HG03457 (cell line): ENCODE measurements at regions not wholly inside any gene's neighbourhood (a gene's known extent, or its start where the extent isn't known, plus 50 kb on each side); places are given as distances from the start of the nearest gene placed in this dataset.

Source experiments
- ATAC-seq: cut with Tn5 transposase; IDR thresholded peaks from one replicate; pipeline ENCODE4 v1.9.1; 2021; ENCODE audit warnings: moderate number of reproducible peaks; ENCODE audit not compliant: unreplicated experiment

DNA sequence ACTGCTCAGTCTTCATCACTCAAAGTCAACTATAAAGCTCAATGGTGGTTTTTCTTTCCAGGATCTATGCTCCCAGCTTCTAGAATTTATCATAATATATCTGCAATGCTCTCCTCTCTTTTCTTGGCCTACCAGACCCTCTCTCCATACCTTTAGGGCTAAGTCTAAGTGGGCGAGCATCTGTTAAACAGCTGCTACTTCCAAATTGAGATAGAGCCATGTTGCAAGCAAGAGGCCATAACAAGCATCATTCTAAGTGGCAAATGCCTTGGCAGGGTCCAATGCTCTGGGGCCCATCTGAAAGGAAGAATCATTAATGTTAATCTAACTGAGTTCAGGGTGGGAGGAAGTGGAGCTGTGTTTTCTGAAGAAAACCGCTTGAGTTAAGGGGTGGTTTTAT lies 324.0 kb downstream of the TLR4 start:
- ATAC-seq = no peak

DNA sequence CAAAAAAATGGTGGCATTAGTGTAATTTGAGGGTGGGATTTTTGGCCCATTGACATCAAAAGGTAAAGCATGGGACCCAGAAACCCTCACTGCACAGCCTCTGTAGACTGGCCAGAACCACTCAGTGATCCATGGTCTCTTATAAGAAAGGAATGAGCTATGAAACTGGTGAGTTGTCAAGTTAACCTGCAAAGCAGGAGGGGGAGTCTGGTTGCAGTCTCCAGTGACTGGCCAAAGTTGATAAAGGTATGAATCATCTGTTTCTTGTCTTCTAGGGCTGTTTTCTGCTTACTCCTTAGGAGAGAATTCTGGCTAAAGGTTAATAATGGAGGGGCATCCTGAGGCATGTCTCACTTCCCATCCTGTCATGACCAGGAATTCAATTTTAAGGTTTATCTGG lies 325.2 kb downstream of the TLR4 start:
- ATAC-seq = no peak

DNA sequence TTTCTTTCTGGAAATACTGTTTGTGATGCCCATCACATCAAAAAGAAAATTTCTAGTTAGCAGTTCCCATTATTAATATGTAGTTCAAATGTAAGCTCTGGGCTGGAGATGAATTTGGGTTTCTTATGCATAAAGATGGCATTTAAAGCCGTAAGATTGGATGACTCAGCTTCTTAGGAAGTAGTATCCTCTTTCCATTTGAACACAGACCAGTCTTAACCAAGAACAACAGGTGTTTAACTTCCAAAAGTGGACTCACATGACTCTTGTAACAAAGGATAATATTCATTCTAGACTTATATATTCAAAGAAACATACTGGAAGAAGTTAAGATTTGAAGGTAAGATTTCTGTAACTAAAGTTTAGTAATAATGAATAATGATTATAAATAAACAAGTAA lies 330.5 kb downstream of the TLR4 start:
- ATAC-seq = no peak

DNA sequence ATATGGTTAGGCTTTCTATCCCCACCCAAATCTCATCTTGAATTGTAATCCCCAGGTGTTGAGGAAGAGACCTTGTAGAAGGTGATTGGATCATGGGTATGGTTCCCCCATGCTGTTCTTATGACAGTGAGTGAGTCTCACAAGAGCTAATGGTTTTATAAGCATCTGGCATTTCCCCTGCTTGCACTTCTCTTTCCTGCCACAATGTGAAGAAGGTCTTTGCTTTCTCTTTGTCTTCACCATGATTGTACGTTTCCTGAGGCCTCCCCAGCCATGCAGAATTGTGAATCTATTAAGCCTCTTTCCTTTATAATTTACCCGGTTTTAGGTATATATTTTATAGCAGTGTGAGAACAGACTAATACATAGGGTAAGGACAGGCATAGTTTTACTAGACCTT lies 334.5 kb downstream of the TLR4 start:
- no peak for ATAC-seq

DNA sequence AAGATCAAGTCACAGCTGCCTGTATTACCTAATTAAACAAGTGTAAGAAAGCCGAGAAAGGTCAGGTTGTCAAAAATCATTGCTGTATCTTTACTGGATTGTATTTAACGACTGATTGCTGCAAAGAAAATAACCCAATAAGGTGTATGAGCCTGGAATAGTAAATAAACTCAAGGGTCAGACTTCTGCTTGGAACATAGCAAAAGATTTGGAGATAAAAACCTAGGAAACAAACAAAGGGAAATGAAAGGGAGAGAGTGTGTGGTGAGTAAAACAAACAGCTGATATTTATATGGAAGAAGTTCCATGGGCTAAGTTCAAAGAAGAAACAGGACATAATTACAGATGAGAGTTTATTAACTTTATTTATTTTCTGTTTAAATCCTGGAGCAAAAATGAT lies 354.0 kb downstream of the TLR4 start:
- no peak for ATAC-seq

DNA sequence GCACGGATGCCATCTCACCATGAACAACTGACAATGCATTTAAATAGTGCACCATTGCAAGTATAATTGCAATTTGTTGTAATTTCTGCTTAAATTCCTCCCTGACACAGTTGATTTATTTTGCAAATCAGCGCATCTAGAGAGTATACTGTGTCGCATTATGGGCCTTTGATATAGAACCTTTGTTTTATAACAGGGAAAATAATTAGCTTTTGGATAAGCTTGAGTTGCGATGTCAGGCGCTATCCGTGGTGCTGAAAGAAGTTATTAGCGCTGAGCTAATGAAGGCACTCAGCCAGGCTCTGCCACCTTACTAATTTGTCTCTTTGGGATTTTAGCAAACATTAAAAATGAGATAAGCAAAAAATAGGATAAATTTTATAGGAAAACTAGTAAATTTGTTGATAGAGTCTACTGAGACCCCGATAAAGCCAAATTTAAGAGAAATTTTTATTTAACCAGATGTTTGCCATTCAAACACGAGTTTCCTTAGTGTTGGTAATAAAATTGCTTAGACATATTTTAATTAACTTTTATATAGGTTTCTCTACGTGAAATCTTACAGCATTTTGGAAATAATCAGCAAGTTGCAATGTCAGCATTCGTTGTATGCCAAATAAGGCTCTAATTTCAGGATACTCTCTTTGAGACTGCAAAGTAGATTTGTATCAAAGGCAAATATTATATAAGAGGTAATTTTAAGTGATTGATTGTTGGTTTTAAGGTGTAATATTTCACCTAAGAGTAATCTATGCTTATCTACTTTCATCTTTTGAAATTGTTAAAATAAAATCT lies 355.5 kb downstream of the TLR4 start:
- ATAC-seq = no peak

DNA sequence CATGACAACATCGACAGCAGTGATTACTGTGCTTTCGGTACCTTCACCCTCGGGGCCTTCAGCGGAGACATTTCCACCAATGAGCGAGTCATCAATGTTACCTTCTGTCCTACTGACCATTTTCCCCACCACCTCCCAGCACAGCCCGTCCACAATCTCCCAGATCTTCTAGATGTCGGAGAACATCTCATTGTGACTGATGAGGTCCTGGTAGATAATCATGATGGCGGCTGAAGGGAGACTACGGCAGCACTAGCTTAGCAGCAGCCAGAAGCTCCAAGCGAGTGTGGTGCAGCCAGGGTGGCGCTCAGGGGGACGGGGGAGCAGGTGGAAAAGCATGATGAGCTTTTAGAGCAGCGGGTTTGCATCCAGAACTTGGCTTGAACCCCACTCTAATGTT lies 379.0 kb downstream of the TLR4 start:
- no peak for ATAC-seq

DNA sequence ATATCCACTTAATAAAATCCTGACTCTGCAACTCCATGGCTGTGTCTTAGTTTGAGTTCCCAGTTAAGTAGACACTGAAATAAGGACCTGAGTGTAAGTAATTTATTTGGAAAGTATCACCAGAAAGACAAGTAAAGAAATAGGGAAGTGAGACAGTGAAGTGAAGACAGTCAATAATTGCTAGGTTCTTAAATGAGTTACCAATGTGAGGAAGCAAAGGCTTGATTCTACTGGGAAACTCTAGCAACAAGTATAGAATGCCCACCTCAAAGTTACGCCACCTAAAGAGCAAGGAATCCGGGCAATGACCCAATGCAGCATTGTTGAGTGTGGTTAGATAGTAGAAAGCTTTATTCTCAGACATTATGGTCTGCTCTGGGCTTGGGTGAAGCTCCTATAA lies 383.9 kb downstream of the TLR4 start:
- peak; percentile 90 for ATAC-seq

DNA sequence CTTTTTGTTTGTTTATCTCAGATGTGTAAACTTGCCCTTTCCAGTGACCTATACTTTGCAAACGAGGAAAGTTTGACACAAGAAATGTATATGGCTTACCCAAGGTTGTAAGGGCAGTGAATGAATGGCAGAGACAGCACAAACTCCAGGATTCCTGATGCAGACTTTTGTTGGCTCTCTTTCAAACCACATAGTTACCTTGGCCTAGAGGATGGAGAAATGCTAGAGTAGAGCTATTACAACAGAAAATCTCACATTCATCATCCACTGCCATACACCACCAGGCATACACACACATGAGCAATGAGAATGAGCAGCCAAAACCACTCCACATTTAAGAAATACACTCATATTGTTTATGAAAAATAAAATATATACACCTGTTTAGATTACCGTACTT lies 387.0 kb downstream of the TLR4 start:
- no peak for ATAC-seq

DNA sequence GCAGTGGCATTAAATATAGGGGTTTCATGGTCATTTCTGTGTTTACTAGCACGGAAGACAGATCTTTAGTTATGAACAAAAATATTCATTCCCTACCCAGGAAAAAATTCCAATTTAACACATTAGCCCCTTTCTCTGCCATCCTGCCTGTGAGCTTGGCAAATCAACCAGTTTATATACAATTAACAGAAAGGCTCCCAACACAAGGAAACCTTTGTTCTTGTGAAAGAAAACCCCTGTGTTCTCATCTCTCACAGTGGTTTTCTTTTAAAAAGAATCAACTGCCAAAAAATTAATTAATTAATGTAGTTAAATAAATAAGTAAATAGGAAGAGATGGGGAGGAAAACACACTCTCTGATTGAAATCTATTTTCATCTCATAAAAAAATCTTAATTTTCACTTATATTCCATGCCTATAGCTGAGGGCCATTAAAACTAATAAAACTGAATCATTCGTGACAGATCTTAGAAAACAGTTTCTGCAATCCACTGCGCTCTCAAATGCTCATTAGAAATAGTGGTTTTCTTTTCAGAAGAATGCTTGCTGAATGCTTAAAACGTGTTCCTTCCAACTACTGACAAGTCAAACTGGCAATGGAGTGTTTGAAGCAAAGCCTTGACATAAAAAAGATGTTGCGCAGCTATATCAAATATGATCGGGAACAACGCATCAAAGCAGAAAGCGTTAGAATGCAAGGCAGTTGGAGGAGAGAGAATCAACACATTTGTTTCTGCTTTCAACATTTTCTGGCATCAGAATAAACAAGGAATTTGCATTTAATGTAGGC lies 387.7 kb downstream of the TLR4 start:
- ATAC-seq = no peak

DNA sequence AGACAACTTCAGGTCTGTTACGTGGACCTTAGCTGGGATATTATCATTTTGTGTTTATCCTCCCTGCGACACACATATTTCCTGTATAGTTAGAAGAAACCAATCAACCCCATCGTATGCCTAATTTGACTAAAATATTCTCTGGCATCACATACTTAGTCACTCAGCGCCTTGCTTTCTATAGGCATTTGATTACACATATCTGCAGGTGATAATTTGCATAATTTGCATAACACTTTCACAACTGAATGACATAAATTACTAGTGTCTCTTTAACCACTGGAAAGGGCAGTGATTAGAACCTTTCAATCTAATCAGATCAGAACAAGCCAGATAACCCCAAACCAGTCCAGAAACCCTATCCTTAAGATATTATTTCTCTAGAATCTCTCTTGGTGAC lies 390.2 kb downstream of the TLR4 start:
- no peak for ATAC-seq

DNA sequence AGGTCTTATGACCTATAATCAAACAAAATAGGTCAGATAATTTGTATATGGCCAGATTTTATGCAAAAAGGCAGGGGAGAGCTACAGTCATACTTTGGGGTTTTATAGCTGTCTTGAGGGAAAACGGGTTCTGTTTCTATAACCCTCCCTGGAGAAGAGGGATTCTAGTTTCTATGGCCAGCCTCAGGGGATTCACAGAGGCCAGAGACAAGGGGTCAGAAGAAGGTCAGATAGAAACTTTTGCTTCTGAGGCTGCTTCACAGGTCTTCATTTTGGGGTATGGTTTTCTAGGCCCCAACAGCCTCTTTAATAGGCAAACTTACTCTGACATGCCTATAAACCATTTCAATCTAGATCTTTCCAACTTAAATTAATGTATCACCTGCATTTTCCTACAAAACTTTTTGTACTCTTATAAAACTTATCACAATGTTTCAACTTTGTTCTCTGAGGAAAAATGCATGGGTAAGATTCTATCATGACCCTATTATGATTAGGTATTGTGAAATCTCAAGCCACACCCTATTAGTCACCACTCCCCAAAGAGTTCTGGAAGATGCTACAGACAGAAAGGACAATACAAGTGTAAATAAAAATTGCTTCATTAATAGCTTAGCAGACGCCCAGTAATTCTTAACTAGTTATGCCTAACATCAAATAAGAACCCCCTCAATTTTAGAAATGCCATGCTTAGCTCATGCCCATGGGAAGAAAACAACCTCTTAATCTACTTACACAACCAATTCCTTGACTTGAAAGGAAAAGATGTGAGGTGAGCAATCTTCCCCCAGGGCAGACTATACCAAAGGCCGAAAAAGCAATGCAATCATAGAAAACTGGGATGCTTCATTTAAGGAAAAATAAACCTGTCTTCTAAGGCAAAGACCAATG lies 396.6 kb downstream of the TLR4 start:
- ATAC-seq = no peak

DNA sequence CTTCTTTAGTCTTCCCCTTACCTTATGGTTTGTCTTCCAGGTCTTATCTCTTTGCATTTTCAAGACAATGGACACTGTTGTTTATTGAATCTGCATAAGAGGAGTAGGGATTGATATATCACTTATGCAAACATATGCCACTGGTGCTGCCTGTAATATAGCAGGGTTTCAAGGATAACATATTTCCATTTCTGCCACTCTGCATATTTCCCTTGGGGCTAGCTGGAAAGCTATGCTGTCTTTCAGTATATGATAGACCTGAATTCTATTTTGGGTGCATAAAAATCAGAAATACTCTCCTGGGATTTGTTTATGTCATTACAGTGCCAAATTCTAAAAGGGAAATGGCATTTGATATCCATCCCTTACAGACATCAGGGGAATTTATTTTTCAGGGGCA lies 400.2 kb downstream of the TLR4 start:
- no peak for ATAC-seq

DNA sequence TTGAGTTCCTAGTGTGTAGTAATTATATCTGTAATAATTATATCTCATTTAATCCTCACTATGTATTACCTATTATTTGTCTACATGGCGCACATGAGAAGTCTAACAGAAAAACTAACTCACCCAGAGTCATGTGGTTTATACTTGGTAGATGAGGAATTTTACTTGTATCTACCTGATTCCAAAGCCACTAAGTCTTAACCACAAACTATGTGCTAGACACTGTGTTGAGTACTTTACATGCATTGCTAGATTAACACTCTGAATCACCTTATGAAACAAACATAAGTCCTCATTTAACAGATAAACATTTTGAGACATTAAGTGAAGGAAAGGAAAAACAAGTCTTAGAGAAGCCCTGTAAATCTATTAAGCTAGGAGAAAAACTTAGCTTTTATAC lies 404.8 kb downstream of the TLR4 start:
- no peak for ATAC-seq

DNA sequence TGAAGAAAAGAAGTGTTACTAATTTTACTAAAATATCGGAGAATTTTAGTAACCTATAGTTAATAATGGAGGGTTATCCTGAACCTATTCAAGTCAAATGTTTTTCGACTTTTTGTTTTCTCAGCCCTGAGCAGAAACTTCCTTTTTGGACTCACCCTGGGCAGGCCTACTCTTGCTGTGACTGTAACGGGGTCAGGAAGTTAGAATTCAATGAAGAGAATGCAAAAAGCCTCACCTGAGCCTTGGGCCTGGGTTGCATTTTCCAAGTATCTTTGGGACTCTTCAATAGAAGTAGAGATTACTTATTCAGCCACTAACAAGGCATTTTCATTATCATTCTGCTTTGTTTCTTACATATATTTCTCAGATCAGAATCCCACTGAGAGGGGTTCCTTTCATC lies 405.3 kb downstream of the TLR4 start:
- ATAC-seq = no peak

DNA sequence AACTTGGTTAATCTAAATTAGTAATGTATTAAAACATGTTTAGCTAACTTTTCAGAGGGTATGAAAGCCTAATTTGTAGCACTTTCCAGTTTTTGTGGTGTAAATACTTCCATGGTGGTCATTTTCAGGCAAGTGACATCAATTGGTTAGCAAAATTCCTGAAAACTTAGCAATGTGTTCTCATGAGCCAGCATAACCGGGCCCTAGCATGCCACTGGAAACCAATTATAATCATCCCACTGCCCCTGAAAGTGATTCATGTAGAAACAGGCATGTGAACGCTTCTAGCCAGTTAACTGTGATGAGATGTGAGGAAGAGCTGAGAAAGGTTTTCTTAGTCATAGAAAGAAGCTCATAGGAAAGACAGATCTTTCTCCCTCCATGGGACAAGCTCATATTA lies 417.2 kb downstream of the TLR4 start:
- ATAC-seq = no peak

DNA sequence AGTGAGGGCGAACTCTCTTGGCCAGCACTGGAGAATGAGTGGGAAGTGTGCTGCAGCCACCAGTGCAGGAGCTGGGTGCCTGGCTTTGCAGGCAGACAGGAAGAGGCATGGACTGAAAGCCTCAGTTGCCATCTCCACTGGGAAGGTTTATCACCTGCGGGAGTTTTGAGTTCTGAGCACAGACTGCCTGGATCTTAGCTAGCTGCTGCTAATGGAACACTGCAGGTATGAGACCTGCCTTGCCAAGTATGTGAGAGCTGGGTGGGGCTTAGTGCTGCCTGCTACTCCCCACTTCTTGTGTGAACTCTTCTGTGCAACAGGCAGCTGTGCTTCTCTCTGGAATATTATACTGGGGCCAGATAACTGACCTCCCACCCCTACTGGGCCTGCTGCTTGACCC lies 424.1 kb downstream of the TLR4 start:
- ATAC-seq = no peak

DNA sequence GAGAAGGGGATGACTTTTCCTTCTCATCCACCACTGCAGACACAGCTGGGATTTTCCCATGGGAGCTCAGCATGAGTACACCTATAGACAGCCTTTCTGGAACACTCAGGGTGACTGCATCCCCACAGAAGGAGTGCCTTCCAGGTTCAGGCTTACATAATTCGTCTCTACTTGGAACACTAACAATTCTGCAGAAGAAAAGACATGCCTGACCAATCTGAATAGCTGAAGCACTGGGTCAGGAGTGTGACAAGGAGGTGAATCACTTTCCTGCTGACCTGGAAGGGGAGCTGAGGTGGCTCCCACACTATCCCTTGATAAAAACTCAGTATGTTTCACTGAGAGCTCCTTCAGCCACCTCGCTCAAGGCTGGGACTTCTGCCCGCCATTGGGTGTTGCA lies 425.3 kb downstream of the TLR4 start:
- no peak for ATAC-seq

DNA sequence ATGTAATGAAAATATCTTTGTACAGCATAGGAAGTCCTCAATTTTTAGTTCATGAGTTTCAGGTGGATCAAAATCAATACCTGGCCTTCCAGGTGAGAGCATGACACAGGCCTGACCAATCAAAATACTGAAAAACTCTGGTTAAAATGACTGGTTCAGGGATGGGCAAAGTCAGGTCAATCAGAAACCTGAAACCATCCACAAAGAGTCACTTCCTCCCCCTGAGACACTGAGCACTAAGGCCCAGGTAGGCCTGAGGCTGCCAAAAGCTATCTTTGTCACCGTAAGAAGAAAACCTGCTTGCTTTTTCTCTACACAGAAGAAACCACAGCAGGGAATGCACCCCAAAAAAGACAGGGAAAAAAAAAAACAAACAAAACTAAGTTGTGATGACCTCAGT lies 444.8 kb downstream of the TLR4 start:
- ATAC-seq = no peak

DNA sequence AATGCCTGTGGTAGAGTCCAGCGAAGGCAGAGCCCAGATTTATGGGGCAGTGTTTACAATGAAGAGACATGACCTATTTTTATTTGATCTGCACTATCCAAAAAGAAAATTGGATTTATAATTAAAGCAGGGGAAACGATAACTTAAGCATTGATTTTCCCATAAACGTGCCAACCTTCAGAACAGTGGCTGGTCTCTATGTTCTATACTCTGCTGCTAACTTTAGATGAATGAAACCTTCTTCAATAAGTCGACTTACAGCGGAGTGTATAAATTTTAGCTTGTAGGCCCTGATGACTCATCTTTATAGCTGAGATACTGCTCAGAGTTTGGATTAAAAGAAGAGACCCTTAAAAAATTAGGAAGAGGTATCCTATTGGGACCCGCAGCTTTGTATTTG lies 452.6 kb downstream of the TLR4 start:
- ATAC-seq = no peak

DNA sequence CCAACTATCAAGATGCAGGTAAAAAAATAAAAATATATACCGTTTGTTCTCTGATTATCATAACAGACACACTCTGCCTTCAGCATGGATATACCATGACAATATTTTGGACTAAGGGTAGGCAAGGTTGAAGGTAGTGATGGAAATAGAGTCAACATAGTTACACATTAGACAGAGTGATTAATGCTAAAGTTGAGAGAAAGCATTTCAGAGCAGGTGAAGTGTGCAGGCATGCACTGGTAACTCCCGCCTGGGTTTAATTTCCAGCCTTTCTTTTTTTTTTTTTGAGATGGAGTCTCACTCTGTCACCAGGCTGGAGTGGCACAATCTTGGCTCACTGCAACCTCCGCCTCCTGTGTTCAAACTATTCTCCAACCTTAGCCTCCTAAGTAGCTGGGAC lies 458.5 kb downstream of the TLR4 start:
- no peak for ATAC-seq

DNA sequence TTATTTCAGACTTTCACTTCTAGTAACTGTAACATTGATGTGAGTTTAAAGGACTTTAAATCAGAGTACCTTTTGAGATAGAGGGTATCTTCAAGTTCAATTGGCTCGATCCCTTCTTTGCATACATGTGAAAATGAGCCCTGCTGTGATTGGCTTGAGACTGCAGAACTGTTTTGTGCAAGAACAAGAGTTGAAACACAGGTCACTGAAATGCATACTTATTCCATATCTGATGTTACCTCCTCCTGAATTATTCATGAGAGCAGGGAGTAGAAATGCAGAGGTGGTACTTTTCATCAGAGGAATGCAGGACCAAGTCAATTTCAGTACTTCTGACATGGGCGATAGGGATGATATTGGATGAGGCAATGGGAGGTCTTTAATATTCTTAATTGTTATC lies 459.5 kb downstream of the TLR4 start:
- no peak for ATAC-seq
